NCI-H1092 (cell line): ENCODE measurements at regions not wholly inside any gene's neighbourhood (a gene's known extent, or its start where the extent isn't known, plus 50 kb on each side); places are given as distances from the start of the nearest gene placed in this dataset.

Experiments
- DNase-seq: peaks from one replicate; lab custom pipeline; 2025; lab: John Stamatoyannopoulos, UW

DNA sequence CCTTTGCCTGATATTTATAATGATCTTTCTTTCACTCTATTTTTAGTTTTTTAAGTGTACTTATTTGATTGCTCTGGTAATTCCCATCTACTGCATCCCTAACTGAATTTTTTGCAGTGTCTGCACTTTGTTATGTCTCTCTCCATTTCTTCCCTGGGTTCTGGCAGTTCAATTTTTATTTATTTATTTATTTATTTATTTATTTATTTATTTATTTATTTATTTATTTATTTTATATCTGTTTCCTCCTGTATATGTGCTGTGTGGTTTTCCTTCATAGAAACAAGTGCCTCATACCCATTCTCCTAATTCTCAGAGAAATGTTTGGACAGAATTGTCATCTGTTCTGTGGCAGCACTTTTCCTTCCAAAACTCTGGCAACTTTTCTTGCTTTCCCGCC, 2370.8 kb upstream of the WWC1 start:
- no peak for DNase-seq

DNA sequence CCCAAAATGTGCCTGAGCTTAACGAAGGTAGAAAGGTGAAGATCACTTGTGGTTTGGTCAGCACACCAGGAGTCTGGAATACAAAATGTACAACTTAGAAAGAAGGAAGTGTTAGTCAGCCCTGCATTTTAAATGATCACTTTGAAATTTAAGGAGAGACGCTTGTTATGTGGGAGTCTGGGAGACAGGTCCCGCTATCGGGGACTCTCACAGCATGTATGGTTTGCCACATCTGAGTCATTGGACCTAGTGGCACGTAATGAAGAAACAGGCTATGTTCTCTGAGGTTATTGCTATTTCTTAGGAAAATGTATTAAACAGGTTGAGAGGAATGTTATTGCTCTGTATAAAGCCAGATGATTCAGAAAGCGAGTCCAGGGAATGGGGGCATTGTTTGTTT, 2362.5 kb upstream of the WWC1 start:
- no peak for DNase-seq

DNA sequence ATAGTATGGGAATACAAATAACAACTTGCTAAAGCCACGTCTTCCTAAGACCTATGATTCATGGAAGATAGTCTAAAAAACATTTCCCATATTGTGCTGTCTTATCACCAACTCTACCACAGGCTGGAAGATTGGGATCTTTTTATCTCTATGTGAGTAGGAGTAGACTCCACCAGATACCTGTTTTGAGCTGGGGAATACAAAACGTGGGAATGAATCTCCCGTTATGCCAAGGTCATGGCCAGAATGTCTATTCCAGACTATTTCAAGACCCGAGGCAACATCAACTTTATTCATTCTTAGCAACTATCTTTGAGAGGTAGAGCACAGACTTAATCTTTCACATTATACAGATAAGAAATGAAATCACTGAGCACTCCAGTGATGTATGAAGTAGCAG, 2350.9 kb upstream of the WWC1 start:
- DNase-seq = no peak

DNA sequence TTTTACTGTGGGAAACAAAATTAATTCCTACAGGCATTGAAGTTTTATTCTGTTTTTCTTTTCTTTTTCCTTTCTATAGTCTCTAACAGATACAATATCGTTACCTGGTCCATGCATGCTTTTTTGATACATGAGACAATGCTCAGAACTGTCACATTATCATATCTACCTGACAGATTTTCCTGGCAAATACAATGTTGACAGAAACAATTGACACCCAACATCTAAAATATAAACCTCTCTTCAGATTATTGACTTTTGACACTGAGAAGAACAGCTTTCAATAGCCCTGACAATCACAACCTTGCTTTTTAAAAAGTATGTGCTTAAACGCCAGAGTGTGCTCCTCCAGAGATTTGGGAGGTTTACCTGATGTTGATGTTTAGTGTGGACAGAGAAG, 2334.6 kb upstream of the WWC1 start:
- DNase-seq = no peak

DNA sequence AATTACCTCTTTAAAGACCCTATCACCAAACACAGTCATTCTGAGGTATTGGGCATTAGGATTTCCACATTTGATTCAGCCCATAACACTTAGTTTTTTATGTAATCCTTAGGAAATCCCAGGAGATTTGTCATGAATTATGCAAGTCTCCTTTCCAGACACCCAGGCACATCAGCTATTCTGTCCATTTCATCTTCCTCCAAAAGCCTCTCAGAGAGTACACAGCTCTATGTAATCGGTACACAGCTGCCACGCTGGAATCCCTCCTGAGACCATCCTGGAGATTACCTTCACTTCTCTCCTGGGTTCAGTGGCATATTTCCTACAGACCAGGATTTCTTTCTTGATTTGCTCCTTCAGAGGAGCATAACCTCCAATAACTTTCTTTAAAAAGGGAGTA, 2309.8 kb upstream of the WWC1 start:
- no peak for DNase-seq

DNA sequence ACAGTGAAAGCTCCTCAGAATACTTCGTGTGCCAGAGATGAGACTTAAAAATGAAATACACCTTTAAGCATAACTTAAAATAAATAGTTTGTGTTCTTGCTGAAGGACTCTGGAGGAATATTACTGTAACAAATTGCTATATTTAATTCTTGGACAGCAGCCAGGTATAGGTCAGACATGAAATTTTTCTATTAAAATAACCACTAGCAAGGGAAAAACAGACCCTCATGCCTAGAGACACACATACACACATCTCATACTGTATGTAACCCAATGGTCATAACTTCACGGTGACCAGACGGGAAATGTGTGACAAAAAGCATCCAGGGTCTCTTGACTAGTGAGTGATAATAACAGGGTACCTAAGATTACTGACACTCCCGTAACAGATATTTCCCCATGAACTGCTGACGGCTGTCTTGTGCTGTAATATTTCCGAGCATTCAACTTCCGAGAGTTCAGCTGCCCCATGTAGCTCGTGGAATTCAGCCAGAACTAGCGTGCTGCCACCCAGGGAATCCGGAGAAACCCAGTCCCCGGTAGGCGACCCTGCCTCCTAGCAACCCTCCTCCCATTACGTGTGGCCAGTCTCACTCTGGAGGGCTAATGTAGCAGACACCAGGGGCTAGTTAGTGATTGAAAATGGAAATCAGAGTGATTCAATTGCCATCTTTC, 2295.1 kb upstream of the WWC1 start:
- DNase-seq = peak; percentile 7

DNA sequence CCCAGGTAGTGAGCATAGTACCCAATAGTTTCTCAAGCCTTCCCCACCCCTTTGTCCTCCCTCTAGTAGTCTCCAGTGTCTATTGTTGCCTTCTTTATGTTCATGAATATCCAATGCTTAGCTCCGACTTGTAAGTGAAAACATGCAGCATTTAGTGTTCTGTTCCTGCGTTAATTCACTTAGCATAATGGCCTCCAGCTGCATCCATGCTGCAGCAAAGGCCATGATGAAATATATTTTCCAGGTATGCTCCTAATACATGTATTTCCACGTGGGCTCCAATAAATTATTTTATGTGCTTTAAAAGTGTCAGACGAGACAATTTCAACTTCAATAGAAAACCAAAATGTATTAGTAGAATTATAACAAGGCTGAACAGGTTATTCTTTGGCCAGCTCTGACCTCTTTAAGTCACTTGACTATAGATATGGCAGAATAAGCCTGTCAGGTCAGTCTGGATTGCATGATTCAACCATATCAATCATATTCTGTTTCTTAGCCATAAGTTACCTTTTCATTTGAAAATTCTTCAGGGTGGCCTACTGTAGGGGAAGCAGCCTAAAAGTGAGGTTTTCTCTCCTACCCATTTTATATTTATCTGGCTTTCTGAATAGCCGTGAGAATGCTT, 2291.6 kb upstream of the WWC1 start:
- no peak for DNase-seq

DNA sequence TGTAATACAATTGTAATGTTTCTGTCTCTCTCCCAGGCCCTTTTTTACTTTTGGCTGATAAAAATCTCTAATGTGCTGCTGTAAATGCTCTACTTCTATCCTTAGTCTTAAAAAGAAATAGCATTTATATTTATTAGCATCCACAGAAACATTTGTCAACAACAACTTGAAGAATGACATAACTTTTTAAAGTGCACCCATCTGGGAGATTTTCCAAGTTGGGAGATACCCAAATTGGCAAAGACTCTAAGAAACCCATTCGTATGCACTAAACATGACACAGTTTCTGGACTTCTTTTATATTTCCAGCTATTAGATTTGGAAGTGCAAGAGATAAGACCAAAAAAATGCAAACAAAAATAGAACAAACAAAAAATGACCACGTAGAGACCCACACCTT, 2287.4 kb upstream of the WWC1 start:
- no peak for DNase-seq

DNA sequence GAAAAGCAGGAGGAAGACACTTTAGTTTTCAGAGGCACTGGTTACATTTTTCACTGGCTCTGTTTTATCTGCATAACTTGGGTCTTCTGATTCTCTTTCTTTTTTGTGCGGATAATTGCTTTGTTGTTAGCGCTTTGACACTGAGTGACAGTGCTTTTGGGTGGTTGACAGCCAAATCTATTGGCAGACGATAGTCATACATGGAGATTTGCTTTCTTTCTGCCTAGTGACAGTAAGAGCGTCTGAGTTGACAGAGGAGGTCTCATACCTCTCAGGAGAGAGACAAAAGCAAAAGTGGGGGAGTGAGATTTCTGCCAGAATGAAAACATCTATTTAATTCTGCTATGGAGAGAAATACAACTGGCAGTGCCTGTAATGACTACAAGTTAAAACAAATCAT, 2278.0 kb upstream of the WWC1 start:
- DNase-seq = no peak

DNA sequence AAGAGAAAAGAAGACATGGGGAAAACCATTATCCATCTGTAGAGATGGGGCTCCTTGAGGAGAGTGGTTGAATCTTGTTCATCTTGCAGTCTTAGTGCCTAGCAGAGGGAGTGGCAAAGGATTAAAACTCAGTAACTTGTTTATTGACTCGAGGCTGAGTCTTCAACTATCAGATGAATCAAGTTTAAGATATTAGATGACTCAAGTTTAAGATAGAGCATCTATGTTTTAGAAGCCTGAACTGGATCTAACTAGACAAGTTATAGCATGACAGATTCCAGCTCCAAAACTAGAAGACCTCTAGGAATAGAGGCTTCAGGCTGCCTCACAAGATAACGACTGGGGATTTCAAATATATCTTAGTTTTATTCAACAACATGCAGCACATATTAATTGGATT, 2277.2 kb upstream of the WWC1 start:
- no peak for DNase-seq

DNA sequence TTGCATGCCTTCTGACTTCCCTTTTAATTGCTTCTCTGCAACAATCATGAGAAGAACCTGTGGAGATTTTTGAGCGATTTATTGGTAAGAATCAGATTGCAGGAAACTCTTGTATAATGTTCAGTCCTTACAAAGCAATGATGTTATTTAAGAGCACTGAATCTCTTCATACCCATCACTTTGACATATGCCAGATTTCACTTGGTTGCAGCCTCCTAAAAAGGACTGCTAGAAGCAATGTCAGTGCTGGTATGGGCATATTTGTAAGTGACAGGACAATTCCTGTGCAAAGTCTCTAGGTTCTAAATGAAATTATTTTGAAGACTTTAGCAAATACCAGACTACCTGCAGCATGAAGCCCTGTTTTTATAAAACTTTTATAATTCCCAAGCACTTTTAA, 2272.7 kb upstream of the WWC1 start:
- no peak for DNase-seq

DNA sequence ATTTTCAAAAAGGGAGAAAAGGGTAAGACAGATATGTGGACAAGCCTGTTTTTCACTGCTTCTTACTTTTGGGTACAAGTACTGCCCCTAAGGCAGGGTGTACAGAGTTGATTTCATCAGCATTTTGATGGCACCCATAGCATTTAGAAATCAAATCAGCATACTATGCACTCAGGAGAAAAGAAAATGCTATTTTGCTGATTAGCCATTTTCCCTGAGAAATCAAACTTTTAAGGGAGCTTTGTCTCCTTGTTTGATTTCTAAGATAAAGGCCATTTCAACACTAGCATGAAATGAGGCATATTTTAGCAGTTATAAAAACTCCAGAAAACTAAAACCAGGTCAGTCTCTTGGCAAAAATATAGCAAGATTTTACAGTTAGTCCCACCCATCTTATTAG, 2269.4 kb upstream of the WWC1 start:
- no peak for DNase-seq

DNA sequence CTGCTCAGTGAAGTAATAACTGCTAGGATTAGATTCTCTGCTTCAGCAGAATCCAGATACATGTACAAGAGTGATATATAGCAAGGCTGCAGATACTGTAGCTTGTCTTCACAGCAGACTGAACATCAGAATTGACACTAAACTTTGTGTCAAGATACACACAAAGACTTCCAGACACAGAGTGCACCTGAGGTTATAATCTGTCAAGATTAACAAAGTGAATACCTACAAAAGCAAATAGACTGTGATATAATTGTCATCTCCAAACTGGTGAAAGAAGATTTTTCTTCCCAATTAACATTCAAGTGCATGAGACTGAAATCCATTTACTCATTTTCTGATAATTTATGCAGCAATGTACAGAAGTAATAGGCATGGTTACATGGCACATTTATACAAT, 2266.5 kb upstream of the WWC1 start:
- DNase-seq = no peak

DNA sequence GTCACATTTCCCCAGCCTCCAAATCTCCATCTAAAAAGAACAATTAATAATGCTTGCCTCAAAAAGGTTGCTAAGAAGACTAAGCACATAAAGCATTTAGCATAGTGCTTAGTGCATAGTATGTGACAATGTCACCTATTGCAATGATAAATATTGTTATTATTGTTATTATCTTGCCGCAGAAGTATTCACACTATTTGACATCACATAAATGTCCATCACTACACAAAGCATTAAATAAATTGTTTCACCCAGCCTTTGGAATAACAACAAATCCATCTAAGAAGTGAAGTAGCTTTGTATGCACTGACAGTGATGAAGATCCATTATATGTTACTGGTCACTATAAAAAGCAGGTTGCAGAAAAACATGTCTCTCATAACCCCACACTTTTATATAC, 2263.9 kb upstream of the WWC1 start:
- DNase-seq = no peak

DNA sequence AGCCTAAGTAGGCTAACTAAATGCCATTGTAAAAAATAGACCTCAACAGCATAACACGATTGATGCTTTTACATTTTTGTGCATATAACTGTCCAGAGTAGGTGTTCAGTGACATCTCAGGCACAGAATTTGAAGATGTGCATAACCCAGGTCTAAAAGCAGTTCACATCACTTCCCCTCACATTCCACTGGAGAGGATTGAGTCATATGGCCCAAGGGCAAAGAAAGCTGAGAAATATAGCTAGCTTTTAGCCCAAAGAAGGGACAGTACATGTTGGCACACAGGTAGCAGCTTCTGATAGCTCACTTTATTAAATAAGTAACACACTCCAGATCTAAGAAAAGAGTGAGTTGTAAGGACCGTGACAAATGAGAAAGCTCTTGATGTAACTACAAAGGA, 2259.5 kb upstream of the WWC1 start:
- no peak for DNase-seq

DNA sequence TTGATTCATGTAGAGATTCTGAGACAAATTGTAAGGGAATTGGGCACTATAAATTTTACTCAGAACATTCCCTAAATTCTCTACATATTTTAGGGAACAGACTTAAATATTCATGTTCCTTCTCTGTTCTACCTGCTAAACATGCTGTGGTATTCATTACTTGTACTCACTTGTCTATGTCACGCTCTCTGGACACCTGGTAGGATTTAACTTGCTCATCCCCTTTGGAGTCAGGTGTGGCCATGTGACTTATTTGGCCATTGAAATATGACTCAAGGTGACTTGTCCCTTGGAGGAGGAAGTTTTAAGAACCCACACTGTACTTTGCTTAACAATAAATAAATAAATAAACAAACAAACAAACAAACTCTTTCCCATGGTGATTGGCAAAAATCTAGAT, 2258.8 kb upstream of the WWC1 start:
- no peak for DNase-seq

DNA sequence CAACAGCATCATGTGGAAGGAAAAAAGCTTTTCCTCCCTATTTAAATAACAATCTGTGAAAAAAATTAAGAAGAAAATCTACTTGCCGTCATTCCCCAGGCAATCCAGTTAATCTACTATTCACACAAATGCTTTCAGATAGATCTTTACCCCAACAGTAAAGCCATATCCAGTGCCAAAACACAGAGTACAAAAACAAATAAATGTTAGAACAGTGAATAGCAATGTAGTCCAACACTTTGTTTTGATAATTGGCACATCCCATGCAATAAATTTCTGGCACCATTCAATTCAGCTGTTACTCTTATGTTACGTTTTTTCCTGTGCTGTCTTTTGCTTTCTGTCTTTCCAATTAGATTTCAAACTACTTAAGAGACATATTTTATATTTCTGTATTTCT, 2245.5 kb upstream of the WWC1 start:
- peak; percentile 8 for DNase-seq

DNA sequence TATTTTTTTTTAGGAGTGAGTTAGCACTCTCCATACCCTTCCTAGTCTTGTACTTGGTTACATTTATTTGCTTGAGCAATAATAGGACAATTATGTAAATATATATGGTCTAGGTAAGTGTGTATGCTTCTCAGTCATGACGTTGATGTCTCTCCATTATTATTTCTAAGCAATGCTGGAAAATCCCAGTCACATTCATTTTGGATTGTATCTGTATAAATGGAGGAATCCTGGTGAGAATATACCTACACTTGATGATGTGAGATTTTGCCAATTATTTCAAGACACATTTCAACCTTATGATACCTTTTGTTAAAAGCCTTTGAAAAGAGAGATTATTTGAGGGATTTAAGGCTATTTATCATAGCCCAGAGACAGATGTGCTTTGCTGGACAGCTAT, 2244.5 kb upstream of the WWC1 start:
- DNase-seq = no peak

DNA sequence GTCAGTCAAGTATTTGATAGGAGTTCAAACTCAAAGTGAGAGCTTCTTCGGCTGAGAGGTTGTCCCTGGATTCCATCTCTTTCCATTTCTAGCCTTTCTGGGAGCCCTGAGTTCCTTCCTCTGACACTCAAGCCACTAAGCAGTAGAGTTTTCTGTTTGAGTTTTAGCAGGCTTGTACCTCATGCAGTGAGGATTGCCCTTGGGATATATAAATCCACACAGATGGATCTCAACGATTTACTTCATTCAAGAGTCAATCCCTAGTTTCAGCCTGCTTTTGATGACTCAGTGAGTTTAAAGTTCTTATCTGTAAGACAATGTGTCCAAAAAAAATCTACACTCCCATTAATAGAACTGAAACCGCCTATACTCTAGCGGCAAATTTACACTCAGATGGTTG, 2240.9 kb upstream of the WWC1 start:
- no peak for DNase-seq

DNA sequence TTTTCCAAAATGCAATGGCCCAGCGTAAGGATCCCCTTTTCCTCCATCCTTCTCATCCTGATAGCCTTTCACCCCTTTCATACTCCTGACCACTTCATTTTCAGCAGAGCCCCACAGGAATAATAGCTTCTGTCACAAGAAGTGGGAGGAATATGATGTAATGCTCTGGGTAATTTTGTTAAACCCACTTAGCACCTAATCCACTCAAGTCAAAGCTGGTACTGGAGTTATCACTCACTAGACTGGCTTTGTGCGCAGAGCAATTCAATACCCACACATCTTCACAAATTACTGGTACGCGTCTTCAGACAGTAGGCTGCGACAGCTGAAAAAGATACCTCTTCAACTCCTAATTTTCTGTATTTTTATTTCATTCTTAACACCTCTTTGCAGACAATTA, 2232.8 kb upstream of the WWC1 start:
- no peak for DNase-seq

DNA sequence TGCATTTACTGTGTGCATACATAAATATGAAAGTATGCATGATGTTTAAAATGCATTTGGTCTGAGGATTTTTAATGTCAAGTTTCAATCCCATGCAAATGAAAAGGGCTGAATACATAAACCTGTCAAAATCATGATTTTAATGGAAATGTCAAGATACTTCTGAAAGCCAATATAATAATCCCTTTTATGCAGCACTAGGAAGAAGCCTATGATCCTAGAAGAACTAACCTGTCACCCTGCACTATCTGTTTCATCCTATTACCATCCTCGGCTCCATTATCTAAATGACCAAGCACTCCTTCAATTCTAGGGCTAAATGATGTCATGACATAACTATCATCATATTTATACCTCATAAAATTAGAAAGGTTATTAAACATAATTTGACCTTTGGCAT, 2229.4 kb upstream of the WWC1 start:
- DNase-seq = no peak

DNA sequence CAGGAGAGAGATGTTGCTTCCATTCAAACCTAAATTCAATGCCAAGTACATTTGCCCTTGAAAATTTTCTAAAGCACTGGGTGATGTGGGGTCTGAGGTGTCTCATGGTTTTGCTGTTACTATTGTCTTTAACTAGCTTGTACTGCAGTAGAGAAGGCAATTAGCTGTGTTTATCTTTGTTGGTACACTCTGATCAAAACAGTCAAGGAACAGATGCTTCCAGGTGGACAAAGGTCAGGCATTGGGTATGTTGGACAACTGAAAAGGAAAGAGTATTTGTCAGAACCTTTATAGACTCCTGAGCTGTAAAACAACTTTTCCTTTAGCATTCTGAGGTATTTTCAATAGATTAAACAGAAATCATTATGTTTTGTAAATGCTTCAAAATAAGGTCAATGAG, 2228.7 kb upstream of the WWC1 start:
- no peak for DNase-seq

DNA sequence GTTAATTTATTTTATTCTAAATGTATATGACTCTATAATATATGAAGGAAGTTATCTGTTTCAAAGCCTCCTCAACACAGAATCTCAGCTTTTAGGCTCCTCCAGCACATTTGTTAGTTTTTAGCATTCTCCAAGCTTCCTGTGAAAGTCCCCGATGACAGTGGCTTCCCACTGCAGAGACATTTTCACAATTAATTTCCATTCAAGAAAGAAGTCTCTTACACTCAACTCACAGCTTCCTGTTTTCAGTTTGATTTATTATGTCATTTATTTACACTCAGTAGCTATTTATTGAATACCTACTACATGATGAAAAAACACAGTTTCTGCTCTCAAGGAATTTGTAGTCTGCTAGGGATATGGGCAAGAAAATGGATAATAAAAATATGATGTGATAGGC, 2228.2 kb upstream of the WWC1 start:
- no peak for DNase-seq

DNA sequence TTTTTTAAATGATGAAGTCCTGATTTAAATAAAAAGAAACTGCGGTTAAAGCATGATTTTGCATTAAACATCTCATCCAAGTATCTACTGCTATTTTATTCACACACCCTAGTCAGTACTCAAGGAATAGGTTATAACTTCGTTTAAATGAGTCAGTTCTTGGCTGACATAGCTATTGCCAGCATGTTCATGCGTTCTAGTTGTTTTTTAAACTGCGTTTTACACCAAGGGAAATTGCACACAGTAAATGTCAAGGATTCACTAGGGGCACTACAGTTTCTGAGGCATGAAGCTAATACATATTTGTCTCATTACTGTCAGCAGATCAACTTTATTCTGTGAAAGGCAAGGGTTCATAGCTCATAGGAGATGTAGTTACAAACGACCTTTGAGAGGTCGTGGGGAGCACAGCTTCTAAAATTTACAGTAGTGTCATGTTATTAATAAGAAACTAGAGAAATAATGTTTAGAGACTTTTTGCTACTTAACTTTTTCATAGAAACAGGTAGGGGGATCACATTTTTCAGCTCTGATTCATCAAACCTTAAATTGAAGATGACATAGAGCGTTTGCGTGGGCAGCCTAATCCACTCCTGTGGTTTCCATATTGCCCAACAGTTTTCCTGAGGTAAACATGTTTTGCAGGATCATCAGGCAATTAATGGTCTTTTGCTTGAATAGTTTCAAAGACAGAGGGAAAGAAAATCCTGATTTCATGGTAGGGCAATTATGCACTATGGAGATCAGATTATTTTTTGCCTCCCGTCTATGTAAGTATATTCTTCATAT, 2222.7 kb upstream of the WWC1 start:
- no peak for DNase-seq
